ENCODE measurements at regions not wholly inside any gene's neighbourhood (a gene's known extent, or its start where the extent isn't known, plus 50 kb on each side); places are given as distances from the start of the nearest gene placed in this dataset.

DNA sequence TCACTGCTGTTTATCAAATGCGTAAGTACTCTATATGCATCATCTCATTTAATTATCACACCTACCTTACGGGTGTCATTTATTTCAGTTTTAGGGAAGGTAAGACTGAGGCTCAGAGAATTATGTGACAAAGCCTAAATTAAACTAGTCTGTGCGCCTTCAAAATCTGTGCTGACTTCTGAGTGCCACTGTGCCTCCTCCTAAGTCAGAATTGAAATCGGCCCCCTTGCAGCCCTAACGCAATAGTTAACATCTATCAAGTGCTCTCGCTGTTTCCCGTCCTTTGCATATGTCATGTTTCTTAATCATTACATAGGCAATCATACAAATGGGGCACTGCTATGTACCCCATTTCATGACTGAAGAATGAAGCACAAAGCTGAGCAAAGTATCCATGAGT is 79.0 kb upstream of the PDE10A start:
- no peak for DNase-seq

DNA sequence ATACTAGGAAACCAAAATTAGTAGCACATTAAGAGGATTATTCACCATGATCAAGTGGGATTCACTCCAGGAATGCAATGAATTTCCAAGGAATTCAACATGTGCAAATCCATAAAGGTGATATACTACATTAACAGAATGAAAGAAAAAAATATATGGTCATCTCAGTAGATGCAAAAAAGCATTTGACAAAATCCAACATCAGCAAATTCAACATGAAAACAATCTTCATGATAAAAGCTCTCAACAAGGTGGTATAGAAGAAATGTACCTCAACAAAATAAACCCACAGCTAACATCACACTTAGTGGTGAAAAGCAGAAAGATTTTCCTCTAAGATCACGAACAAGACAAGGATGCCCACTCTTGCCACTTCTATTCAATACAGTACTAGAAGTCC is 74.4 kb upstream of the PDE10A start:
- no peak for DNase-seq

DNA sequence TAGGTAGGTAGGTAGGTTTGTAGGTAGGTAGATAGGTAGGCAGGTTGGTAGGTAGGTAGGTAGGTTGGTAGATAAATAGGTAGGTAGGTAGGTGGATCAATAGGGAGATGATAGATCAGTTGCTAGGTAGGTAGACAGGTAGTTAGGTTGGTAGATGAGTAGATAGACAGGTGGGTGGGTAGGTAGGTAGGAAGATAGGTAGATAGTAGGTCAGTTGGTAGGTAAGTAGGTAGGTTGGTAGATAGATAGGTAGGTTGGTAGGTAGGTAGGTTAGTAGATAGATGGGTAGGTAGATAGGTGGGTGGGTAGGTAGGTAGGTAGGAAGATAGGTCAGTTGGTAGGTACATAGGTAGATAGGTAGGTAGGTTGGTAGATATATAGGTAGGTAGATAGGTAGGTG is 72.0 kb upstream of the PDE10A start:
- no peak for DNase-seq

DNA sequence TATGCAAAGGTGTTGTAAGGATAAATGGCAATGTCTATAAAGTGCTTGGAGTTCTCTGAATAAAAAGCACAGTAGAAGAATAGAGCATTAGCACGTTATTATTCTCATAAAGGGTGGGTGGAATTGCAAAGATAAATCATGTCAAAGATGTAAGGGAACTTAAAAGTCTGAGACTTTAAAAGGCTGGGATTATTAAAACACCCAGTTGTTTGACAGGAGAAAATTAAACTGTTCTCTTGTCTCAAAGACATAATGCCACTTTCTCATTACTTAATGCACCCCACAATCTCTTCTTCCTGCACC is 70.4 kb upstream of the PDE10A start:
- DNase-seq: no peak

DNA sequence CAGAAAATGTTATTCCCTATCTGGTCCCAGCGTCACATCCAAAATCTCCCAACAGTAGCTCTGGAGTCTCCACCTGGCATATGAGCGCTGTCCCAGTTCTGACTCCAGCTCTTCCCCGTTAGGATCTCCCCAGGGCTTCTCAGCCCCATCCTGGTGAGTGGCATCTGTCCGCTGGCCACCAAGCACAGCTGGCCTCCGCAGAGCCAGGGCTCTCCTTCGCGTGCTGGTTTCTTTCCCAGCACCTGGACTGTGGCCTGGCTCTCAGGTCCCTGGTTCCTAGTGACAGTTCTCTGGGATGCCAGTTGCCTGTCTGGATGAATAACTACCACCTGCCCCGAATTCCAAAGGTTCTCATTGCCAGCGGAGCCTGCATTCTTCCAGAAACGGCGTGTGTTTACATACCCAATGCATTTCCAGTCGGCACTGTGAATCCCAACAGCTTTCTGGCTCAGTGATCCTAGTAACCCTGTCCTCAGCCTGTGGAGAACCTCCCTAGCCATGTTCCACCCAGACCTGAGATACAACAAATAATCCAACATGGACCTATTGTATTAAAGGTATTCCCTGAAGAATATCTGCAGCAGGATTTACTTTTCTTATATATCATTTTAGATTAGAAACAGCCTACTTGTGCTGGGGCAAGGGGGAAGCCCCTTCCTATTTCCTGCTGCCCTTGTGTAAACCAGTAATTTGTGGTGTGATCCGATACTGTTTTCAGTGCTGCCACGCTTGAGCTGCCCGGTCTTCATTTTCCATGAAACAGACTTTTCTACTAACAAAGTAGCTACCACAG is 69.9 kb upstream of the PDE10A start:
- no peak for DNase-seq

DNA sequence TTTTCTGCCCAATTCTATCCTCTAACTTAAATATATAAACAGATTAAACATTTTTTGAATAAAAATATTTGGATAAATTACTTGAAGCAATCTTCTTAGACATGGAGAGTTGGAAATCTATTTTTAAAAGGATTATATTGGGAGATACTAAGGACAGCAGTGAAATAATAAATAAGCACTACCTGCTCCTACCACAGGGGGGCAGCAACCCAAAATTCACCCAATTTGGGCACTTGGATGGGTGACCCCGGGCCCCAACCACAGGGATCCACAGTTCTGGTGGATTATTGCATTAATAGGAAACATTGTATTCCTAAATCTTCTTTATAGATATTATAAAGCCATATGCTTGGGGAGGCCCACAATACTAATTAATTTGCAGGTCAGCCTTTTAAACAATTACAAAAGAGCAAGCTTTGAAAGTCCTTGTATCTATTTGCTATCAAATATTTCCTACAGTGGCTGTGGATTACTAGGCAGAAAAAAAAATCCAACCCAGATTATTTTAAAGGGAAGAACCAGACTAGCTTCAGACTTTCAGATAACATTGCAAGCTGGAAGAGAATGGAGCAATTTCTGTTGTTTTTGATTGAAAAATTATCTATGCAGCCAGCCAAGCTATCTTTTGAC is 66.4 kb upstream of the PDE10A start:
- no peak for DNase-seq

DNA sequence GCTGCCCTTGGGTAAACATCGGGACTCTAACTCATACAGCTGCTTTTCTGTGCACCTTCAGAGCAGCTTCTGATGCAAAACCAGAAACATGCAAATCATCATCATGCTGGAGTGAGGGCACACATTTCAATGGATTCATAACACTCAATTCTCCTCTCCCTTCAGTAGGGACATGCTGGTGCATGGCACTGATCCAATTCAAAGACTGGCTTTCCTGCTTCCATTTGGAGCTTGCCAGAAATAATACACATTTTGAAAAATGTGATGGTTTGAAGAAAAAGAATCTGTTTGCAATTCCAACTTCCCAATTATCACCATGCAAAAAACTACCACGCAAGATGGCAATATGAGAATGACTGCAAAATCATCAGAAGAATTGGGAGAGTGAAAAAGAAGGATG is 65.2 kb upstream of the PDE10A start:
- DNase-seq: no peak

DNA sequence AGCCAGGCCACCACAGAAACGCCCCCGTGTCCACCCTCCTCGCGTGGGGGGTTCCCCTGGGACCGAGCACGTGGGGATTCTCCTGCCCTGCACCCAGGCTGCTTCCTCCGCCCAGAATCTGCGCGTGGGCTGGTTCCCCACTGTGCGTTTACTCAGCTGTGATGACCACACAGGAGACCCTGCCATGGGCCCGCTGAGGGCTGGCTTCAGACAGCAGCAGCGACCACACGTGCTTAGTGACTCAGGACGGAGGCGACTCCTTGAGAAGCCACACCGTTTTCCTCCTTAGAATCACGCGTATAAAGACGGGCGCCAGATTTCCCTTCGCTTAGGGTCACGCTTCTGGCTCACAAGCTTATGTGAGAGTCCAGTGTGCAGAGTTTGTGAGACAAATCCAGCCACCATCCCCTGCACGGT is 63.9 kb upstream of the PDE10A start:
- DNase-seq: no peak

DNA sequence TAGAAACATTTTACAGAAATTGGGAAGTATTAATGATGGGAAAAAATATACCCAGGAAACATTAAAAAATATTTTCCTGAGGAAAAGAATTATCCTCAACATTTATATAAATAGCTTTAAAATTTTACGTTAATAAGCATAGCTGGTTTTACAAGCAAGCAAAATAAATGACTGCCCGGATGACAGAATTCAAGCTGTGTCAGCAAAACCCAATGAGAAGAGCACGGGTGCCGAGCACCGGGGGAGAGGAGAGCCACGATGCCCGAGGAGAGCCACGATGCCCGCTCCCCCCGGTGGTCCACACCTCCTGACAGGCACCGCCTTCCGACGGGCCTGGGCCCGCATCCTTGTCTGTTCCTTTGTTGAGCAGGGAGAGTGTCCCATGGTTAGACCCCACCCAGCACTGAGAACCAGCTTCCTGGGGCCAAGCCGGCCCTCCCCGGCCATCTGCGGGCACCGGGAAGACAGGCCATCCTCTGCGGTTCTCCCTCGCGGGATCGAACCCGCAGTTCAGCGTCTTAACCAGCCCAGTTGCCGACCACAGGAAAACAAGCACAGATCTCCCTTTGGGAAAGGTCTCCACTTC is 63.3 kb upstream of the PDE10A start:
- no peak for DNase-seq

DNA sequence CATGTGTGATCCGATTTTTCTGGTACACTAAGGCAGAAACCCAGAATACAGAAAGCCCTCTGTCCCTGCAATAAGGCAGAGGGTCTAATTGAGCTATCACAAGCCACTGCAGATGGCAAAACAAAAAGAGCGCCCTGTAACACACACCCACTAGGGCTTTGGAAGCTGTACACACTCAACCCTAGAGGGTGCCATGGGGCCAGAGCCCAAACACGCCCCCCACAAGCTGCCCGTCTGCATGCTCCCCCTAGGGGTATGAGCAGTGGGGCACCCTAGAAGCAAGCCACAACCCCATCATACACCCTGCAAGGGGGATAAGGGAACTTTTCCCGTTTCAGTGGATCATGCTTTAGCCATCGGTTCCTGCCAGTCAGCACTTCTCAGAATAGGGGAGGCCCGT is 62.2 kb upstream of the PDE10A start:
- no peak for DNase-seq

DNA sequence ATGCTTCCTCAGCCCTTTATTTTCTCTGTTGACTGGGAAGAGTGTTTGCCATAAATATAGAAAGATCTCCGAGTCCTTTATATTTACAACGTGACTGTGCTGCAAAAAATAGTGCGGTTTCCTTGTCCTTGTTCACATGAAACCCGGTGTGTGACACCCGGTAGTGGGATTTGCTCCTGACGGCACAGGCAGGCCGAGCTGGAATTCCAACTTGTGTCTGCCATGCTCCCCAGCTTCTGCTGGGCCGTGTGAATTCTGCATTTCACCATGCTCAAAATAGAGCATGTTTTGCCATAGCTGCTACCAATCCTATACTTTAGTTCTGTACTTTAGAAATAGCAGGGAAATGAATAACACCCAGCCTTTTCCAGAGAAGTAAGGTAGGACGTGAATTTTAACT is 60.3 kb upstream of the PDE10A start:
- no peak for DNase-seq

DNA sequence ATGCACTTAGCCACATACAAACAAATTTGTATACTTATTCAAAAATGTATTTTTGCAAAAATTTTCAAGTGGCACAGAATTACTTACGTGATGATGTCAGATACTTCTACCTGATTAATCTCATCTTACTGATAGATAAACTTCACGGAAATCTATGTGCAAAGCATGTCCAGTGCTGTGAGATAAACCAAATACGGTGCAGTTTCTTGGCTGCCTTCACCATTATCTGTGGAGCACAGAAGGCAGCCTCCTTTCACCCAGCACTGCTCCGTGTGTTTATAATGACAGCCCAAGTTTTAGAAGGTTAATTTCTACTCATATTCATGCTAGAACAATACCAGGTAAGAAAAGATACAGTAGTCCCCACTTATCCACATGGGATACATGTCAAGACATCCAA is 59.0 kb upstream of the PDE10A start:
- no peak for DNase-seq

DNA sequence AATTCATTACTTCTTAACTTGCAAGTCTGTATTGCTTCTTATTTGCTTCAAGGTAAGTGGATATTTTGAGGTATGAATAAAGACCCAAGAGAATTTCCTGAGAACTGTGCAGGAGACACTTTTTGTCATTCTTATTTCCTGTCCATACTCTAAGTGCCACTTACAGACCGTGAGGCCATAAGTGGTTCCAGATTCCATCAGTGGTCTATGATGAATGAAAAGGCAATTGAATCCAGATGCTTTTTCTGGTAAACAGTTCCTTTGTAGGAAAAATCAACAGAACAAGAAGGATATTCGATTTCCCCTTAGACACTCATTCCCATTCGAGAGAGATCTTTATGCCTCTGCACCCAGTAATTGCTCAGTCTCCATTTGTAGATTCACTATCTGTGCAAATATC is 58.3 kb upstream of the PDE10A start:
- no peak for DNase-seq

DNA sequence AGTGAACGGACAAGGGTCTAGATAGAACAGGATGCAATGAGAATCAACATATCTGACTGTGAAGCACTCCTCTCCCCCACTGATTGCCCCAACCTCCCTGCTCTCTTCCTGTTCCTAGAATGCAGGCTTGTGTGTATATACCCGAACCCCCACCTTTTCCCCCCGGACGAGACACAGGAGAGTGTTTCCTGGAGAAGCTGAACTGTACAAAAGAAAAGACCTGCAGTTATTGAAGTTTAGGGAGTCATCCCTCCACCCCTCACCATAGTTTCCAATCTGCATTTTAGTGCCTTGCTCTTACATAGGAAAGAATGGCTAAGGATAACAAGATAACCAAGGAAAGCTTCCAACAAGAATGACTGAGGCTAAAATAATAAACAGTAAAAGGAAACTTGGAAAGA is 55.5 kb upstream of the PDE10A start:
- no peak for DNase-seq

DNA sequence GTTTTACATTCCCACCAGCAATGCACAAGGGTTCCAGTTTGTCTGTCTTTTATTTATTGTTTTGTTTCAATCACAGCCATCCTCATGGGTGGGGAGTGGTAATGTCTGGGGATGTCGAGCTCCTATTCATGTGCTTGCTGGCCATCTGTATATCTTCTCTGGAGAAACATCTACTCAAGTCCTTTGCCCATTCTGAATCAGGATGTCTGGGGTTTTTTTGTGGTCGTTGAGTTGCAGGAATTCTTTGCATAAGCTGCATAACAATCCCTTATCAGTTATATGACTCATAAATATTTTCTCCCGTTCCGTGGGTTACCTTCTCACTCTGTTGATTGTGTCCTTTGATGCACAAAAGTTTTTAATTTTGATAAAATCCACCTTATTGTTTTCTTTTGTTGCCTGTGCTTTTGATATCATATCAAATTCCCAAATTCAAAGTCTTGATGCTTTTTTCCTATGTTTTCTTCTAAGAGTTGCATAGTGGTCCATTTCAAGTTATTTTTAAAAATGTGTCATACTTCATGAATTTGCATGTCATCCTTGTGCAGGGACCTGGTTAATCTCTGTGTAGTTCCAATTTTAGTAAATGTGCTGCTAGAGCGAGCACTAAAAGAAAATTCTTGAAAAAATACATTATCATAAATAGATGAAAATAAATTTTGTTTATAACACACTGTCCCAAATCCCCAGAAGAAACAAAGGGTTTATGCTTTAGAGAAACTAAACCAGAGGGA is 54.9 kb upstream of the PDE10A start:
- DNase-seq: no peak

DNA sequence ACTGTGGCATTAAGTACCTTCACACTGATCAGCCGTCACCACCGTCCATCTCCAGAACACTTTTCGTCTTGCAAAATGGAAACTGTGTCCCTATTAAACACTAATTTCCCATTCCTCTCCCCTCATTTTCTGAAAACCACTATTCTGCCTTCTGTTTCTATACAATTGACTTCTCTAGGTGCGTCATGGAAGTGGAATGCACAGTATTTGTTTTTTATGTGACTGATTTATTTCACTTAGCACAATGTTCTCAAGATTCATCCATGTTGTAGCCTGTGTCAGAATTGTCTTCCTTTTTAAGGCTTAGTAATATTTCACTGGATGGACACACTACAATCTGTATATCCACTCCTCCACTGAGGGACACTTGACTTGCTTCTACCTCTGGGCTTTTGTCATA is 53.8 kb upstream of the PDE10A start:
- DNase-seq: no peak

DNA sequence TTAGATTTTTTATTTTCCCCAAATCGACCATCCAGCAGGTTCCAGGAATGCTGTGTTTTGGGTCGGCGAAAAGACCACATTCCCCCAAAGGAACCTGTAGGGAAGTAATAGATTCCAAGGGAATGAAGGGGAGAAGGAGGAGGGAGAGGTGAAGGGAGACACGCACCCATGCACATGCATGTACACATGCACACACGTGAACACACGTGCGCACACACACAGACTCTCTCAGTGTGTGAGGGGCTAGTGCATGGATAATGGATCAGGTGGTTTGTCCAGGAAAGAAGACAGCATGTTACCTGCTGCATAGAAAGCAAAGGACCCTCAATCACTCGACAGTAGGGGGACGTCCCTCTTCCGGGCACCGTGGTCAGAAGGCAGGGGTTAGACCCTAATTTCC is 52.4 kb upstream of the PDE10A start:
- DNase-seq: no peak

DNA sequence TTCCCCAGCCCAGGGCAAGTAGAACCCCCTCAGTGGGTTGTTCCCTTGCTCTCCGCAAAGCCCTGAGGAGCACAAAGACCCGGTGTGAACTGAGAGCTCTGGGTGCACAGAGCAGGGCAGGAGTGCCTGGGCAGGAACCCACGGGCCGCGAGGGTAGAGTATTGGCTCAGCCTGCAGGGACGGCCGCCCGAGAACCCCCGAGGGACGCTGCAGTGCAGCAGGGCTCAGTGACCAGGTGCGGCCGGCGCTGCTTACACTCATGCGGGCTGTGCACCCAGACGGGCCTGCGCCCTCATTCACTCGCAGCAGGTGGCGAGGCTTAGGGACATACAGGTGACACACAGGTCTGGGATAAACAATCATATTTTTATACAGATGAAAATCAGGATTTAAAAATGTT is 51.9 kb upstream of the PDE10A start:
- DNase-seq: no peak

DNA sequence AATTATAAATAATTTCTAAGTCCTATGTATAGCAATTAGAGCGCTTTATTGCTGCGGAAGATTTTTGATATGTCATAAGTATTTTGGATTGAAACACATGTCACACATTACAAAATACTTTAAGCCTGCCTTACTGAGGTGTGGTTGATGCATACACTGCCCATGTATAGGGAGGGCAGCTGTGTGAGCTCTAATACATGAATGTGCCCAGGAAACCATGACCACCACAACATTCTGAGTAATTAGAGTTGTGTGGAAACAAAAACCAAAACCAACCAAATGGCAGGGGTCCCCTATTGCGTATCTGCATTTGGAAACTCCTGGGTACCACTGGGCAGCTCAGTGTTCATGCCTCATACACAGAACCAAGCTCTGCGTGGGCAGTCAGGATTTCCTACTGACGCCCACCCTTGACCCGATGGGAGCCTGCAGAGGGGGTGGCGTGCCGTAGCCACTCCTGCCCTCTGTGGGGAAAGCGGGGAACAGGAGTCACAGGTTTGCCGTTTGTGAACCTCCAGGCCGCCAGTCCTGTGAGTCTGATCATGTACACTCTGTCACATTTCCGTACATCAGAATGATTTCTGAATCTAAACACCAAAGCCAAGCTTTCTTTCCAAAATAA is 50.9 kb upstream of the PDE10A start:
- DNase-seq: no peak
